Loucy (cell line): ENCODE measurements at regions not wholly inside any gene's neighbourhood (a gene's known extent, or its start where the extent isn't known, plus 50 kb on each side); places are given as distances from the start of the nearest gene placed in this dataset.

Experiments
- H2AFZ ChIP-seq: fragments of 200-600 bp; sonication (generic); 2 replicates; pipeline ENCODE4 v1.6.0; 2016; ENCODE audit warnings: antibody characterized with exemption, mild to moderate bottlenecking, low read length, moderate library complexity
- H3F3A ChIP-seq: fragments of 200-600 bp; 2 replicates; pipeline ENCODE4 v1.6.0; 2016; ENCODE audit warnings: antibody characterized with exemption, low read depth, mild to moderate bottlenecking
- H3K27me3 ChIP-seq: fragments of 200-600 bp; sonication (generic); 2 replicates; pipeline ENCODE4 v1.6.1; 2014; ENCODE audit warnings: low read length, mild to moderate bottlenecking; ENCODE audit not compliant: insufficient read depth, poor library complexity, severe bottlenecking
- H3K36me3 ChIP-seq: fragments of 200-600 bp; sonication (generic); 2 replicates; pipeline ENCODE4 v1.6.1; 2016; ENCODE audit warnings: low read length; ENCODE audit not compliant: insufficient read depth
- H3K4me1 ChIP-seq: fragments of 200-600 bp; sonication (generic); 2 replicates; pipeline ENCODE4 v1.5.1; 2014; ENCODE audit warnings: low read length, mild to moderate bottlenecking; ENCODE audit not compliant: insufficient read depth, poor library complexity, severe bottlenecking
- H3K4me2 ChIP-seq: fragments of 200-600 bp; sonication (generic); 2 replicates; pipeline ENCODE4 v1.6.0; 2014; ENCODE audit warnings: antibody characterized with exemption, low read length, low read depth, mild to moderate bottlenecking; ENCODE audit not compliant: poor library complexity, severe bottlenecking
- H3K4me3 ChIP-seq: fragments of 200-600 bp; sonication (generic); 2 replicates; pipeline ENCODE4 v1.5.1; 2014; ENCODE audit warnings: low read length, mild to moderate bottlenecking, mixed read lengths; ENCODE audit not compliant: poor library complexity, severe bottlenecking
- H3K79me2 ChIP-seq: fragments of 200-600 bp; sonication (generic); 2 replicates; pipeline ENCODE4 v1.6.1; 2014; ENCODE audit warnings: low read length; ENCODE audit not compliant: insufficient read depth
- H3K9ac ChIP-seq: fragments of 200-600 bp; sonication (generic); 2 replicates; pipeline ENCODE4 v1.6.0; 2014; ENCODE audit warnings: mild to moderate bottlenecking, low read depth, low read length, moderate library complexity; ENCODE audit not compliant: poor library complexity, severe bottlenecking
- H3K9me2 ChIP-seq: fragments of 200-600 bp; sonication (generic); replicated peaks from 2 replicates; pipeline ENCODE4 v1.6.1; 2016; ENCODE audit warnings: low read depth, low read length, mixed read lengths
- H3K9me3 ChIP-seq: fragments of 200-600 bp; sonication (generic); 2 replicates; pipeline ENCODE4 v1.6.1; 2014; ENCODE audit warnings: mild to moderate bottlenecking, antibody characterized with exemption, low read length, low read depth; ENCODE audit not compliant: insufficient read depth
- H4K20me1 ChIP-seq: fragments of 200-600 bp; sonication (generic); 2 replicates; pipeline ENCODE4 v1.6.0; 2014; ENCODE audit warnings: antibody characterized with exemption, low read length, mild to moderate bottlenecking; ENCODE audit not compliant: insufficient read depth, poor library complexity, severe bottlenecking
- CTCF ChIP-seq: fragments of 200-600 bp; sonication (generic); conservative IDR thresholded peaks from 2 replicates; pipeline ENCODE4 v1.5.1; 2014; ENCODE audit warnings: mild to moderate bottlenecking, antibody characterized with exemption, low read length
- EZH2phosphoT487 ChIP-seq: fragments of 200-600 bp; IDR thresholded peaks from 2 replicates; pipeline ENCODE4 v1.6.1; 2018; ENCODE audit warnings: antibody characterized with exemption, mild to moderate bottlenecking, moderate library complexity, borderline replicate concordance

GRCh38 chr2:37554155-37554510, 117.3 kb downstream of the CDC42EP3 start:
- Histone ChIP-seq H3K4me2 (peak overlapping the region; percentile 47), H2AFZ (peak overlapping the region; percentile 43), H3K9me3 (0 out of 2 replicates have a peak, but pooled peaks cover 3% of the 10 kb centered on the region), H4K20me1 (no peaks in the 10 kb centered on the region), H3F3A (peaks cover 8% of the 10 kb centered on the region; the same call in 1 of the 2 replicates), H3K4me1 (peaks cover 84% of the 10 kb centered on the region), H3K36me3 (no peaks in the 10 kb centered on the region), H3K9me2 (no peaks in the 10 kb centered on the region), H3K4me3 (peak overlapping the region; percentile 35), H3K27me3 (no peaks in the 10 kb centered on the region), H3K79me2 (no peaks in the 10 kb centered on the region), H3K9ac (peak overlapping the region; percentile 51)
- TF ChIP-seq EZH2phosphoT487: no peak
- no peak for TF ChIP-seq CTCF

GRCh38 chr2:37554687-37555086, 116.8 kb downstream of the CDC42EP3 start:
- Histone ChIP-seq H4K20me1 (no peaks in the 10 kb centered on the region), H3K9ac (peak overlapping the region; percentile 51), H3K4me3 (peak overlapping the region; percentile 35), H3K4me1 (peaks cover 86% of the 10 kb centered on the region), H3K4me2 (peak overlapping the region; percentile 47), H2AFZ (peak overlapping the region; percentile 43), H3F3A (peaks cover 8% of the 10 kb centered on the region; the same call in 1 of the 2 replicates), H3K9me3 (0 out of 2 replicates have a peak, but pooled peaks cover 3% of the 10 kb centered on the region), H3K9me2 (no peaks in the 10 kb centered on the region), H3K79me2 (no peaks in the 10 kb centered on the region), H3K36me3 (no peaks in the 10 kb centered on the region), H3K27me3 (no peaks in the 10 kb centered on the region)
- no peak for TF ChIP-seq CTCF
- no peak for TF ChIP-seq EZH2phosphoT487

GRCh38 chr2:37555457-37555856, 116.0 kb downstream of the CDC42EP3 start:
- Histone ChIP-seq H3K4me2 (peak overlapping the region; percentile 47), H2AFZ (peak overlapping the region; percentile 4; the same call in 1 of the 2 replicates), H3K27me3 (no peaks in the 10 kb centered on the region), H3K9ac (peak overlapping the region; percentile 51), H3K4me1 (peaks cover 84% of the 10 kb centered on the region), H3K79me2 (no peaks in the 10 kb centered on the region), H3K9me3 (0 out of 2 replicates have a peak, but pooled peaks cover 3% of the 10 kb centered on the region), H3F3A (peaks cover 8% of the 10 kb centered on the region; the same call in 1 of the 2 replicates), H4K20me1 (no peaks in the 10 kb centered on the region), H3K36me3 (no peaks in the 10 kb centered on the region), H3K4me3 (no peak overlapping the region), H3K9me2 (no peaks in the 10 kb centered on the region)
- TF ChIP-seq CTCF: no peak
- TF ChIP-seq EZH2phosphoT487: no peak
